GM12878 (cell line): ENCODE measurements at regions not wholly inside any gene's neighbourhood (a gene's known extent, or its start where the extent isn't known, plus 50 kb on each side); places are given as distances from the start of the nearest gene placed in this dataset.

Experiments
- CBX5 ChIP-seq: sonication (generic); IDR thresholded peaks from 2 replicates; pipeline ENCODE4 v1.6.1; 2016; ENCODE audit warnings: low read depth, moderate library complexity, mild to moderate bottlenecking, inconsistent platforms
- NFIC ChIP-seq: IDR thresholded peaks from 2 replicates; pipeline ENCODE4 v1.6.1; 2012; ENCODE audit warnings: low read depth, mild to moderate bottlenecking, inconsistent platforms, low read length, moderate library complexity
- SUPT20H ChIP-seq: IDR thresholded peaks from 2 replicates; pipeline ENCODE4 v1.6.1; 2011; ENCODE audit warnings: low read depth, mild to moderate bottlenecking, low read length, moderate library complexity, borderline replicate concordance; ENCODE audit not compliant: control insufficient read depth

DNA sequence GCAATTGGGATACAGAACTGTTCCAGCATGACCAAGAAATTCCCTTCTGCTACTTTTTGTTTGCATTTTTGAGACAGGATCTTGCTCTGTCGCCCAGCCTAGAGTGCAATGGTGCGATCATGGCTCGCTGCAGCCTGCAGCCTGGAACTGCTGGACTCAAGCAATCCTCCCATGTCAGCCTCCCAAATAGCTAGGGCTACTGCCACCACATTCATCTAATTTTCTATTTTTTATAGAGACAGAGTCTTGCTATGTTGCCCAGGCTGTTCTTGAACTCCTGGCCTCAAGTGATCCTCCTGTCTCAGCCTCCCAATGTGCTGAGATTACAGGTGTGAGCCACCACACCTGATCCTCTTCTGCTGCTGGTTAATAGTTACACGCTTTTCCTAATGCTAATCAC lies 204.9 kb downstream of the SOX4 start:
- TF ChIP-seq SUPT20H: no peak
- no peak for TF ChIP-seq NFIC
- TF ChIP-seq CBX5: no peak
